Kidney glomerular epithelial cell (primary cell): ENCODE measurements at regions not wholly inside any gene's neighbourhood (a gene's known extent, or its start where the extent isn't known, plus 50 kb on each side); places are given as distances from the start of the nearest gene placed in this dataset.

Source experiments
- DNase-seq: peaks from one replicate; lab custom pipeline; 2025; lab: John Stamatoyannopoulos, UW

DNA sequence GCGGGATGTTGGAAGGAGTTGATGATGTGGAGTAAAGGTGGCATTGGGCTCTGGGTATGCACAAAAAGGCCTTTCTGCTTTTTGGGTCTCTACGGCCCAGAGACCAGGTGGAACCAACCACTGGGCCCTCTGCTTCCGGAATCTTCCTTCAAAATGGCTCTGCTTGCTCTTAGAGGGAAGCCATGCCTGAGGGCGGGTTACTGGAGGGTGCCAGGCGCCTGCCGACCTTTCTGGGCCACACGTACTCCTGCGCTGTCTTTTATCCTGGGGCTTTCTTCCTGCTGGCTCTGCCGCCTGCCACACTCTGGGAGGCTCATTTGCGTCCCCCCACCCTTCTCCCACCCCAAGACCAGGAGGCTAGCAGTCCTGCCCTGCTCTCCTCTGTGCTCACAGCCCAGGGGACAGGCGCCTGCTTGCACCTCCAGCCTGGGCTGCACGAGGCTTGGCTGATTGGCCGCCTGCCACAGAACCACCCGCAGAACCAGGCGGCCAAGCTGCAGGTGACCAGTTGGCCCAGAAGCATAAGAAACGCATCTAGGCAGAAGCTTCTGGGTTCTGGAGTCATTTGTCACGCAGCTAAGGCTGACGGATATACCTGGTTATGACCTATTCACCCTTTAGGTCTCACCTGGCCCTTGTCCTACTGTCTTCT, 536.9 kb downstream of the TBC1D22A start:
- no peak for DNase-seq

DNA sequence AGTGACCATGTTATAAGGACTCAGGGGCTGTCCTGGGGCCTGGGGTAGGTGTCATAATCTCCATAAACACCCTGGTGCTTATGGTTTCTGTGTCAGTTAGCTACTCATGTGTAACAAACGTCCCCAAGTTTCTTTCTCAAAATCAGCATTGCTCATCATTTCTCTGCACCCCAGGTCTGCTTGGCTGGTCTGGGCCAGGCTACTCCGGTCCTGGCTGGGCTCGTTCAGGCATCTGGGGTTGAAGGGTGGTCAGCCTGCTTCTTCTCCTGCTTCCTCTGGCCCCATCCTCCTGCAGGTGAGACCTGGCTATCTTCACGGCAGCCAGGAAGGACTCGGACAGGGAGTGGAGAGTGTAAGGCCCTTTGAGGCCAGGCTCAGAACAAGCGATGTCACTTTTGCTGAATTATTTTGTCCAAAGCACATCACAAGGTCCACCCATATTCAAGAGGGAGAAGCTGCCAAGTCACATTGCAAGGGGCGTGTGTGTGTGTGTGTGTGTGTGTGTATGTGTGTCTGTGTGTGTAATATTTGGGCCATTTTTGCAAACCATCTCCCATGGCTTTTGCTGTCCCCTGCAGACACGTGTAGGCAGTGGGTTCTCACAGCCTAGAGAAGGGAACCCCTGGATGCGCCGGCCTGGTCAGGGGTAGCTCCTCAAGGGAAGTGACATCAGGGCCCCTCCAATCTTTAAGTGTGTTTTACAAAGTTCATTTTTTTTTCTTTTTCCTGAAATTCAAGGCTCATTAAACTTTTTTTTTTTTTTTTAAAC, 535.8 kb downstream of the TBC1D22A start:
- no peak for DNase-seq

DNA sequence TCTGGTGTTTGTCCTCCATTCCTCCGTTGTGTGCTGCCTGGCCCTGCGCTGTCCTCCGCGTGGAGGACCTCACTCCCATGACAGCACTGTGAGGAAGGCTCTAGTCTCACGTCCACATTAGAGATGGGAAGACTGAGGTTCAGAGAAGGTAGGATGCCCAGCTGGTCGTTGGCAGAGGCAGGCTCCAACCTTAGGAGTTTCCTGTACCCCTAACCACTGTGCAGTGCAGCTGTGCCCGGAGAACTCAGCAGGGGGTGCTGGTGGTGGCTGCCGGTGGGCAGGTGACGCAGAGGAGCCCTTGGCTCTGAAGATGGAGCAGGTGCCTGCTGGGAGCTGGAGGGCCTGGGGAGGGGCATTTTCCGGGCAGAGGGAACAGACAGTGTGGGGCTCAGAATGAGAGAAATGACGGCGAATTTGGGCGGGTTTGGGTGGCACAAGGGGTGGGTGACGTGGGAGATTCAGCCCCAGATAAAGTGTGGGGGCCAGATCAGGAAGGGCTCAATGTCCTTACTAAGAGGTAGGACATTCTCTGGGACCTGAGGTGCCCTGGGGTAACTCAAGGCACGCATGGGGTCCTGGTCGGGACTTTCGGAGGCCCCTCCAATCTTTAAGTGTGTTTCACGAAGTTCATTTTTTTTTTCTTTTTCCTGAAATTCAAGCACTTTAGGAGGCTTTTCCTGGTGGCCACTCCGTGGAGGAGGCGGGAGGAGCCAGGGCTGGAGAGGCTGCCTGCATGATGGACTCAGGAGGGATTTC, 535.0 kb downstream of the TBC1D22A start:
- DNase-seq, result no peak

DNA sequence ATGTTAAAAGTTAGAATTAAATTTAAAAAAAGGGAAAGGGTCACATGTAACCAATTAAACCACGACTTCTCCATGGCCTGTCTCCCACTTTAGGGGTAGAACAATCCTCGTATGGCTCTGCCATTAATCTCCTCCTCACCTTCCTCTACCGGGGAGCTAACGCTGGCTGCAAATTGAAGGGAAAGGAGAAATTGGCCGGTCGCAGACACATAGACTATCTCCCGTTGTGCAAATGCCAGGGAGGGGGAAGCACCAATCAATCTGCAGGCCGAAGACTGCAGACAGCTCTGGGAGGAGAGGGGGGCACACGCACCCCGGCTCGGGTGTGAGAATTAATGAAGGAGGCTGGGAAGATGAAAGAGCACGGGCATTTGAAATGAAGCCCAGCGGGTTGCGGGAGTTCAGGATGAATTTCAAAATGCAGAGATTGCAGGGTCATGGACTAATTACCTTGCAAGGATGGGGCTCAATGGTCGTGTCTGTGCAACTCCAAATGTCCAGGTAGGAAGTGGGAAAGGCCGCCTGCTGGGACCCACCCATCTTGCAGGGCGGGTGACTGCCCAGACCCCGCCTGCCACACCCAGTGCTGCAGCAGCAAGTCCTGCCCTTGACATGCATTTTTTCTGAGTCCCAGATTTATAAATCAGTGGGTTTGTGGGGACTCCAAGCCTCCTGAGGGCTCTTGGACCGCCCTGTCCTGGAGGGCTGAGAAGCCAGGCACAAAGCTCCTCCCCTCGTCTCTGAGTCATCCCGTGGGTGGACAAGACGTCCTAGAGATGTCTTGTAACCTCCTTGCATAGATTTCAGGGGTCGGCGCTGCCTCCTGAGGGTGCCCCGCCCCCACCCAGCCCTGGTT, 534.2 kb downstream of the TBC1D22A start:
- DNase-seq, result no peak

DNA sequence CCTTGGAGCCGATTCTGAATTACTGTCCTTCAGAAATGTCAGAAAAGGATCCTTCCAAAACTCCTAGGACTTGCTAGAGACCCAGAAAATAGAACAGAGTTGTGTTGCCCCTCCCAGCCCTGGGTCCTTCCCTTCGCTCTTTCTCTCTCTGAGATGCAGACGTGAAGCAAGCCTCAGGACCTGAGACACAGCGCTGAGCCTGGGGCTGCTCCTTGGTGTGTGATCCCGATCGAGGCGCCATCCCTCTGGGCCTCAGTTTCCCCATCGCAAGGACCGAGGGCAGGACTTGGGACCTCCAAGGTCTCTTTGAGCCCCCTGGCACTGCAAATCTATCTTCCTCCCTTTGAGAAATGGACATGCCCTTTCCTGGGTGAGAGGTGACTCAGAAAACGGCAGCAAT, 533.5 kb downstream of the TBC1D22A start:
- no peak for DNase-seq

DNA sequence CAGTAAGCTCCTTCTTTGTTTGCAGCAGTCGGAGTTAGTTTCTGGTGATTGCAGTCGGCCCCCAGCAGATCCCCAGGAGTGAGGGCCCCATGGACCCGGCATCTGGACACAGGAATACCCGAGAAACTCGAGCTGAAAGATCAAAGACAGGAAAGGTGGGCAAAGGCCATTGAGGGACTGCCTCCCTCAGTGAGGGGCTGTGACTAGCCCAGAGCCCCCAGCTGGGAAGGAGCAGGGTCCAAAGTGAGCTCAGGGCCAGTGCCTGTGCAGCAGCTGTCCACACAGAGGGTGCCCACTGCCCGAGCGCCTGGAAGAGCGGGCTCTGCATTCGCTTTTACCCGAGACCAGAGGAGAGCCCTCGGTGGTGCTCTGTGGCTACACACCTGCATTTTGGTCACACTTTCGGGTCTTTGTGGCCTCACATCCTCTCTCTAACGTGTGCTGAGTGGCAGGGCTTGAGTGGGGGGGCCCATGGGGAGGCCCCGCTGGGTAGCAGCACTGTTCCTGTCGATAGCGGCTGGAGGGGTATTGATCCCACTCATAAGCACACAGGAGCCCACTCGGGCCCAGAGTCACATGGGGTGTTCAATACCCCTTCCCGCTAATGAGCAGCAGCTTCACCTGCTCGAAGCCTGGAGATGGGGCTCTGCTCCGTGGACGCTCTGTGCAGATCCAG, 532.9 kb downstream of the TBC1D22A start:
- DNase-seq, result no peak

DNA sequence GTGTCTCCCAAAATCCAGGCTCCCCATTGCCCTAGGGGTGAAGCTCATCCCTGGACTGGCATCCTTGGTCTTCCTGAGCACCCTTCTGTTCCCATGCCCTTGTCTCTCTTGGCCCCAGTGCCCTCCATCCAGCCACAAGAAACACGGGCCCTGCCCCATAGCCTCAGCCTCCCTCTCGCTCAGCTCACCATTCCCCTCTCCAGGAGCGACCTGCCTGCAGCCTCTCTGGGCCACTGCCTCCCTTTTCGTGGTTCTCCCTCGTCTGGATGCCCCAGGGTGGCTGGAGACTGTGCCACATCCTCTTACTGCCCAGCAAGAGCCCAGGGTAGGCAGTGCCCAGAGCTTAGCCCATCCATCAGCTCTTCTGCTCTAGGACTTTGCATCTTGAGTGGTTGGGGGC, 532.1 kb downstream of the TBC1D22A start:
- DNase-seq, result no peak

DNA sequence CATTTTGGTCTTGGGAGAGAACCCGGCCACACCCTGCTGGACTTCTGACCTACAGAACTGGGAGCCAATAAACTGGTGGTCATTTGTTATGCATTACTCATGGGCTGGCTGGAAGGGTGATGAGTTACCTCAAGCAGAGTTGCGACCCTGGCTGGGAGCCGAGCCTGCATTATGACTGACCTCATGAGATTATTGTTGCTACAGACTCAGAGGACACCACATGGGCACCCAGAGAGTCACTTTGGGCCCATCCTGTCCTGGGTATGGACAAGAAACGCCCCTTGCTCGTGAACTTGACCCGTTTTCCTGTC, 531.7 kb downstream of the TBC1D22A start:
- DNase-seq, result no peak

DNA sequence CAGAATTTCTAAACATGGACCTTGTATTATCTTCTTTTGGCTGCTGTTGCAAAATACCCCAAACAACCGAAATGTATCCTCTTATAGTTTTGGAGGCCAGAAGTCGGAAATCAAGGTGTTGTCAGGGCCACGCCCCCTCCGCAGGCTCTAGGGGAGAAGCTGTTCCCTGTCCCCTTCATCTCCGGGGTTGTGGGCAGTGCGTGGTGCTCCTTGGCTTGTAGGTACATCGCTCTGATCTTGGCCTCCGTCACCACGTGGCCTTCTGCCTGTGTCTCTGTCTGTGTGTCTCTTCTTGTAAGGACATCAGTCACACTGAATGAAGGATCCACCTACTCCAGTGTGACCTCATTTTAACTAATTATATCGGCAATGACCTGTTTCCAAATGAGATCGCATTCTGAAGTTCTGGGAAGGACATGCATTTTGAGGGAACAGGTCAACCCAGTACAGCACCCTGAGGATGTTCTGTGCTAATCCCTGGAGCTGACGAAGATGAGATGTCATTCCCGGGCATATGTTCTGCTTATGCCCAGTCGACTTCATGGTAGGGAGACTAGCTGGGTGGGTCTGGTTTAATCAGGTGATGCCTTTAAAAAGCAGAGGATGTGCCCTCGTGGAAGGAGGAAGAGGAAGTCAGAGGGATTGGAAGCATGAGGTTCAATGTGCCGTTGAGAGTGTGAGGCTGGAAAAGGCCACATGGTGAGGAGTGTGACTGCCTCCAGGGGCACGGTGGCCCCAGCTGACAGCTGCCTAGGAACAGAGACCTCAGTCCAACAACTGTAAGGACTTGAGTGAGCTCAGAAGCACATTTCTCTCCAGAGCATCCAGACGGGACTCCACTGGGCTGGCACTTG, 531.1 kb downstream of the TBC1D22A start:
- DNase-seq, result no peak

DNA sequence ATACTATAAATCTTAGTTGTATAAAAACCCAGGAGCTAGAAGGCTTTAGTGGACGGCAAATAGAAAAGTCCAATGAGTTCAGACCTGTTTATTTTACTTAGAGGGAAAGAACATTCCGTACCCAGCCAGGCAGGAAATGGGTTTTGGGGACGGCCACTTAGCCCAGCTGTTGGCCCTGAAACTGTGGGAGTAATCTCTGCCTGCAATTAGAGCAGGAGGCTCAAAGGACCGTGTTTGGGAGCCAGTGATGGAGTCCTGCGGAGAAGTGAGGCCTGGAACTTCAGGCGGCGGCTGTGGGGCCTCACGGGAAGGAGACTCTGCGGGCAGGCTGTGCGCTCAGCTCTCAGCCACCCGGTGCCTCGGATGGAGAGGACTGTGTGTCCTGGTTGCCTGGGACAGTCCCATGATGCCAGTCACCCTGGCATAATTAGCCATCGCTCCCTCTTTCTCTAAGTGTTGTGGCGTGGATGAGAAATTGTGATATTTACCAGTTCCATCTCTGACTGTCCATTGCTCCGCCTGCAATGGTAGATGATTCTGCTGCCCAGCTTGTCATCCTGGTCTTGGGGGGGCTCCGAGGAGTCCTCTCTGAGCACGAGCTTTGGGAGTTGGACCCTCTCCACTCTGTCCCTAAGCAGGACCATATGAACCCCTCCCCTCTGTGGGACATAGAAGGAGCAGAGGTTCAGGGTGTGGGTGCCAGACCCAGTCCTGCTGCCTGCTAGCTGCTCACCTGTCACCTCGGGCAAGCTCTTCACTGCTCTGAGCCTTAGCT, 530.3 kb downstream of the TBC1D22A start:
- no peak for DNase-seq

DNA sequence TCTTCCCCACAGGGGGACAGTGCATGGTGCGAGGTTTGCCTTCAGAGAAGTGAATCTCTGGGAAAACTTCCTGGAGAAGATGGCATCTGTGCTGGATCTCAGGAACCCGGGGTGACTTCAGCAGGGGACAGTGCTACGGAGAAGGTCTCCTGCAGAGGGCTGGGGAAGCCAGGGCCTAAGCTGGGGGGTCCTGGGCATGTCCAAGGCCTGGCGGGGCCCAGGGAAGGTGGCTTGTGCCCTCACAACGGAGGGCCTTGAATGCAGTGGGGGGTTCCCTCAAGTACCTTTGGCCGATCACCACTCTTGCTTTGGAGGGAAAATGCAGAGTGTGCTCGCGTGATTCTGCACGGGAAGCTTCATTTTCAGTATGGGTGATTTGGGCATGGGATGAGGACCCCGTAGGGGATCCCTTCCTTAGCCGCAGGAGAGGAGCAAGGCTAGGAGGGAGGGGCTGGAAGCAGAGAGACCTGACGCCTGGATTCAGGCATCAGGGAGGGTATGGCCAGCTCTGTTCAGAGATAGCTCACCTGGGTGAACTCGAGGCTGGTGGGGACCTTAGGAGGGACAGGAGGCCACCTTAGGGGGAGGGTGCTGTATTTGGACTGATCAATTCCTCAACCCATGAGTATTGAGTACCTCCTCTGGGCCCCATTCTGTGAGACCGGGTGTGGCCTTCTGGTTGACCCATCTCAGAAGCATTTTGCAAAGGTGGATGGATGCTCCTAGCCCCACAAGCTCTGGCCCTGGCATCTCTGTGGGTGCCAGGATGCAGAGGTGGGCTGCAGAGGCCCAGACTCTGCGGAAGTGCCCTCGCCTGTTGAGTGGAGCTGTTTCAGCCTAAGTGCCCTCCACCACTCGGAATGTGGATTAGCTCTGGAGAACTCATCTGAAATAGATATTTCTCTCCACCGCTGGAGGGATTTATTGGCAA, 529.4 kb downstream of the TBC1D22A start:
- DNase-seq, result no peak

DNA sequence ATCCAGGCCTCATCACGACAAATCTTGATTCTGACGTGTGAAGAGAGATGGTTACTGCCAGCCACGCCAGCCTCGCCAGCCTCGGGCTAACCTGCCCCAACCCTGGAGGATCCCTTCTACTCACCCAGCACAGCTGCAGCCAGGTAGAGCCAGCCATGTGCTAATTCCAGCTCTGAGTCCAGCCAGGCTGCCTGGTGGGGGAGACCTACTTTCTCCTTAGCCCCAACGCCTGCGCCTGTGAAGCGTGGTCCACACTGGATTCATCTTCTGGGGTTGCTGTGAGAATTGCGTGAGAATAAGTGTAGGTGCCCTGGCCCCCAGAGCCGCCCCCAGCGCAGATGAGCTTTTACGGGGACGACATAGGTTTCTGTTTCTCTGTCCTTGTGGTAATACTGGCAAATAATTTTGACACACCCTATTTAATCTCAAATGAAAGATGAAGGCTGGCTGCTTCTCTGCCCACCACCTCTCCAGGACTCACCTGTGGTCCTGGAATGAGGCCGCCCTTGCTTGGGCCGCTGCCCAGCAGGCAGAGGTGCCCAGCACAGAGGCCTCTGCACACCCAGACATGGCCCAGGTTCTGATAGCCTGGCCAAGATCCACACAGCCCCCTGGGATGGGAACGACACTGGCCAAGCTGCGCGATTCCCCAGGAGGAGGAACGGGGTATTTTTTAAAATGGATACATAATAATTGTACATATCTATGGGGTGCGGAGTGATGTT, 528.4 kb downstream of the TBC1D22A start:
- no peak for DNase-seq

DNA sequence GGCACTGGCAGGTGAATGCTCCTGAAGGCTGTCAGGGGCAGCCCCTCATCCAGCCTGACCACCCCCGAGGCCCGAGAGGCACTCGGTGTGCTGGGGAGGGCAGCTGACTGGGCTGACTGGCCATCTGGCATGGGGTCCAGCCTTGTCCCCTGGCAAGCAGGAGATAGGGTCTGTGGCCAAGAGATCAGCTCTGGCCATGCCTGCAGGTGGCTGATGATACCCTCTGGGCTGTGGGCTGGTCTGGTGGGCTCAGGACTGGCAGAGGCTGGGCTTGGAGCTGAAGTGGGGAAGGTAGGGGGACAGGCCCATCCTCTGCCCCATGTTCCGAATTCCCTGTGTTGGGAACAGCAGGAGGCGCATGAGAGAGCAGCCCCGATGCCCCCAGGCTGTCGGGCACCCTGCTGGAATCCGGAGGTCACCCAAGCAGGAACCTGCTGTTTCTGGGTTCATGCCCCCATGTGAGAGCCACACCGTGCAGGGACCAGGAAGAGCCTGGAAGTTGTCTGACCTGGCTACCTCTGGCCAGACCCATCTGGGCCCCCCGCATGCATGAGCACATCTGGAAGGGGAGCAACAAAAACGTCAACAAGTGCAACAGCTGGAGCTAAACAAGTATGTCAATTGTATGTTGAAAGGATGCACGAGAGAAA, 527.0 kb downstream of the TBC1D22A start:
- DNase-seq, result no peak

DNA sequence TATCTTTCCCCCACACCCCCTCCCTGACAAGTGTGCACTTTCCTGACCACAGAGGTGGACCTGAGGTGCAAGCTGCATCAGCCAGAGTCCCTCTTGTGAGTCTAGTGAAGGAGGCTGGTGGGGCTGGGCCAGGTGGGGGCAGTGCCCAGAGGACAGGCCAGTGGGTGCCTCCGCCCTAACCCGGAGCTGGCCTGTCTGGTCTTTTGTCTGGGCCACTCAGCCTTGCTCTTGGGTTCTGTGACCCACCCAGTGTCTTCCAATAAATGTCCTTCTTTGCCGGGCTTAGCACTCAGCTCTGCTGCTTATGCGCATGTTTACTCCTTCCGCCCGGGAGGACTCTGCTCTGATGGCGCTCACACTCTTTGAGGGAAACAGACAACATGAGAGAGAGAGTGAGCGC, 526.2 kb downstream of the TBC1D22A start:
- DNase-seq, result no peak

DNA sequence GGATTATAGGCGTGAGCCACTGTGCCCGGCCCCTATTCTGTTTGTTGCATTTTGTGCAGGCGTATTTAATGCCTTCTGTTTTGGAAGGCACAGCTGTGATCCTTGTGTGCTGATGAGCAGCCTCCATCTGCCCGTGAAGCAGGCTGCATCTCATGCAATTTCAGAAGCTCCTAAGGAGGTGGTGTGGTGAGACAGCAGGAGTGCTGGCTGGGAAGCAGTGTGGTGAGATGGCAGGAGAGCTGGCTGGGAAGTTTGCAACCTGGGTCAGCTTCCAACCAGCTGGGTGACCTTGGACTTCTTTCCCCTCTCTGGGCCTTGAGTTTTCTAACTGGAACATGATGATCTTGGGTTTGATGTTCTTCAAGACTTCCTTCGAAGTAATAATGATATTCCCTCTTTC, 525.1 kb downstream of the TBC1D22A start:
- no peak for DNase-seq

DNA sequence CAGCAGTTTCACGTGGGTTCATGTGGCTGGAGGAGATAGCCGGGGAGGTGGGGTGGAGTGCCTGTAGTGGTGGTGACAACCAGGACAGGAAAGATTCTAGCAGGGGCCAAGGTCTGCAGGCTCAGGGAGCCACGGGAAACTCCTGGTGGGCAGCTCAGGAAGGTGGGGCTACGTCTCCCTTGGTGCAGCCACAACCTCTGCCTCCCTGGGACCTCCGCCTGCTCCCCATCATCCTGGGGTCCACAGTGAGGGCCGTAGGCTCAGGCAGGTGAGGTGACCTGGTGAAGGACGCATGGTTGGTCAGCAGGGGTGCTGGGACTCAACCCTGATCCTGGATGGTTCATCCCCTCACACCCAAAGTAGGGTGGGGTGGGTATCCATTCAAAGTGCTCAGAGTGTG, 524.1 kb downstream of the TBC1D22A start:
- DNase-seq, result no peak

DNA sequence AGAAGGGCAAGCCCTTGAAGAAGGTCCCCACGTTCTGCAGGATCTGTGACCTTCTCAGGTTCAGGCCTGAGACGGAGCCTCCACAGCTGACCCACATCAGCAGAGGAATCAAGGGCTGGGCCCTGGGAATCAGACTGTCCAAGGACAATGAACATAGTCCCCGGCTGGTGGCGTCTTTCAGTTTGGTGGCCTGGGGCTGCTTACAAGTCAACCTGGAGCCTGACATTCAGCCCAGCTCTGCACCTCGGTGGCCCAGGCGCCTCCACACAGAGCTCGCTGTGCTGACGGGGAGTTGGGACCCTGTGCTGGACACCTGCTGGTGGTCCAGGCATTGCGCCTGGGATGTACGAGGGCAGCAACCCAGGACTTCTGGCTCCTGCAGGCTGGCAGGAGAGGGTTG, 523.5 kb downstream of the TBC1D22A start:
- no peak for DNase-seq

DNA sequence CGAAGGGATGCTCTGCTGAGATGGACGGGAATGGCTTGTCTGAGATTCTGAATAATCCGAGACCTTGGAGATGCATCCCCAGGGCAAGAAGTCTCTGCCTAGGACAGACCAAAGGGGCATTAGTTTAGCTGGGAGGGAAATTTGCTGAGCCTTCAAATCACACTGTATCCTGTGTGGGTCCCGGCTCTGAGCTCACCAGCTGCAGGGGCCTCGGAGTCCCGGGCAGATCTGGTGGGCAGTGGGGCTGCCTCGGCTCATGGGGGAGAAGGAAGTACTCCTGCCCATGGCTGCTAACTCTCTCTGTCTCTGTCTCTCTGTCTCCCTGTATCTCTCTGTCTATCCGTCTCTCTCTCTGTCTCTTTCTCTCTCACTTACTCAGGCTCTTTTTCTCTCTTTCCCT, 522.4 kb downstream of the TBC1D22A start:
- no peak for DNase-seq
